ENCODE measurements at regions not wholly inside any gene's neighbourhood (a gene's known extent, or its start where the extent isn't known, plus 50 kb on each side); places are given as distances from the start of the nearest gene placed in this dataset.

- no peaks in the 10 kb centered on the region for H3K9me3 ChIP-seq
- H3K27me3 ChIP-seq = no peaks in the 10 kb centered on the region
- TF ChIP-seq, protein P1, sequence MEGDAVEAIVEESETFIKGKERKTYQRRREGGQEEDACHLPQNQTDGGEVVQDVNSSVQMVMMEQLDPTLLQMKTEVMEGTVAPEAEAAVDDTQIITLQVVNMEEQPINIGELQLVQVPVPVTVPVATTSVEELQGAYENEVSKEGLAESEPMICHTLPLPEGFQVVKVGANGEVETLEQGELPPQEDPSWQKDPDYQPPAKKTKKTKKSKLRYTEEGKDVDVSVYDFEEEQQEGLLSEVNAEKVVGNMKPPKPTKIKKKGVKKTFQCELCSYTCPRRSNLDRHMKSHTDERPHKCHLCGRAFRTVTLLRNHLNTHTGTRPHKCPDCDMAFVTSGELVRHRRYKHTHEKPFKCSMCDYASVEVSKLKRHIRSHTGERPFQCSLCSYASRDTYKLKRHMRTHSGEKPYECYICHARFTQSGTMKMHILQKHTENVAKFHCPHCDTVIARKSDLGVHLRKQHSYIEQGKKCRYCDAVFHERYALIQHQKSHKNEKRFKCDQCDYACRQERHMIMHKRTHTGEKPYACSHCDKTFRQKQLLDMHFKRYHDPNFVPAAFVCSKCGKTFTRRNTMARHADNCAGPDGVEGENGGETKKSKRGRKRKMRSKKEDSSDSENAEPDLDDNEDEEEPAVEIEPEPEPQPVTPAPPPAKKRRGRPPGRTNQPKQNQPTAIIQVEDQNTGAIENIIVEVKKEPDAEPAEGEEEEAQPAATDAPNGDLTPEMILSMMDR (IDR thresholded peaks at IDR 0.05) = no peak
- TF ChIP-seq POLR2AphosphoS5 (IDR thresholded peaks at IDR 0.05) (no peak), EP300 (IDR thresholded peaks at IDR 0.05) (no peak), POLR2A (IDR thresholded peaks at IDR 0.05) (no peak)
- no peaks in the 10 kb centered on the region for H3K36me3 ChIP-seq
- DNase-seq (ENCODE audit: low spot score in 2 of 2) = no peak
- no peak overlapping the region for H3K27ac ChIP-seq
- WGBS = 78% methylated on average over 2 of the region's 2 CpGs
- H3K4me1 ChIP-seq = peaks cover 6% of the 10 kb centered on the region
- no peak overlapping the region for H3K4me3 ChIP-seq
These were observed 206.6 kb downstream of the ESM1 start for GRCh38 chr5:54778783-54779182.

- DNase-seq (ENCODE audit: low spot score in 2 of 2) = no peak
- no peak overlapping the region for H3K4me3 ChIP-seq
- H3K9me3 ChIP-seq = no peaks in the 10 kb centered on the region
- TF ChIP-seq, protein P1 (IDR thresholded peaks at IDR 0.05) = no peak
- TF ChIP-seq POLR2A (IDR thresholded peaks at IDR 0.05) = no peak
- no peak for TF ChIP-seq EP300 (IDR thresholded peaks at IDR 0.05)
- TF ChIP-seq POLR2AphosphoS5 (IDR thresholded peaks at IDR 0.05) = no peak
- peaks cover 6% of the 10 kb centered on the region for H3K4me1 ChIP-seq
- H3K36me3 ChIP-seq = no peaks in the 10 kb centered on the region
- H3K27me3 ChIP-seq = no peaks in the 10 kb centered on the region
- no peak overlapping the region for H3K27ac ChIP-seq
These were observed 209.7 kb downstream of the ESM1 start for GRCh38 chr5:54775645-54776044.

- TF ChIP-seq EP300 (IDR thresholded peaks at IDR 0.05) (no peak), POLR2AphosphoS5 (IDR thresholded peaks at IDR 0.05) (peak in 1 of 3 donors; percentile 19)
- Histone ChIP-seq H3K4me3 (no peak overlapping the region), H3K9me3 (no peaks in the 10 kb centered on the region), H3K36me3 (no peaks in the 10 kb centered on the region), H3K27ac (peak overlapping the region; percentile 55), H3K27me3 (no peaks in the 10 kb centered on the region), H3K4me1 (peaks cover 6% of the 10 kb centered on the region)
- WGBS = 35% methylated on average over 10 of the region's 10 CpGs
- peak; percentile 87 to 88 for DNase-seq (ENCODE audit: low spot score in 2 of 2)
These were observed 210.9 kb downstream of the ESM1 start for GRCh38 chr5:54774281-54775170.

DNA sequence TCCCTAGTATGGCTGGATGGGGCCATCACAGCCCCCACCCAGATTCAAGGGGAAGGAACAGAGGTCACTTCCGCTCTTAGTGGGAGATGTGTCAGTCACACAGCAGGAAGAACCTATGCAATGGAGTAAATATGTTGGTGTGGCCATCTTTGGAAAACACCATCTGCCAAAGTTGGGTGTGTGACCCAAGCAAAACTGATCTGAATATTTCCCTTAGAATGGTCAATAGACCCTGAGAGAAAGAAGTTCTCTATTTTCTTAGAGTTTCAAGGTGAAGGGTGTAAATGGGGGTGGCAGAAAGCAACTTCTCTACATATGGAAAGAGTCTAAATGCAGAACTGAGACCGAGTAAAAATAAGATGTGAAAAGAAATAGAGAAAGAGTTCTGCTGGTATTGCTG, 212.7 kb downstream of the ESM1 start:
- H3K9me3 ChIP-seq = no peaks in the 10 kb centered on the region
- WGBS = 83% methylated on average over 2 of the region's 2 CpGs
- H3K27me3 ChIP-seq = no peaks in the 10 kb centered on the region
- no peak for TF ChIP-seq POLR2A (IDR thresholded peaks at IDR 0.05)
- TF ChIP-seq EP300 (IDR thresholded peaks at IDR 0.05) = no peak
- TF ChIP-seq POLR2AphosphoS5 (IDR thresholded peaks at IDR 0.05) = no peak
- TF ChIP-seq, protein P1 (IDR thresholded peaks at IDR 0.05) = no peak
- no peak for DNase-seq (ENCODE audit: low spot score in 2 of 2)
- no peak overlapping the region for H3K4me3 ChIP-seq
- H3K27ac ChIP-seq = no peak overlapping the region
- no peaks in the 10 kb centered on the region for H3K36me3 ChIP-seq
- H3K4me1 ChIP-seq = peaks cover 6% of the 10 kb centered on the region

- Histone ChIP-seq H3K4me1 (peaks cover 6% of the 10 kb centered on the region), H3K4me3 (no peak overlapping the region), H3K36me3 (no peaks in the 10 kb centered on the region), H3K27ac (no peak overlapping the region), H3K9me3 (no peaks in the 10 kb centered on the region), H3K27me3 (no peaks in the 10 kb centered on the region)
- WGBS = 65% methylated on average over 2 of the region's 3 CpGs
- no peak for DNase-seq (ENCODE audit: low spot score in 2 of 2)
- TF ChIP-seq EP300 (IDR thresholded peaks at IDR 0.05) (no peak), POLR2AphosphoS5 (IDR thresholded peaks at IDR 0.05) (no peak), POLR2A (IDR thresholded peaks at IDR 0.05) (no peak)
- TF ChIP-seq, protein P1 (IDR thresholded peaks at IDR 0.05) = no peak
These were observed 213.2 kb downstream of the ESM1 start for GRCh38 chr5:54772231-54772630.

Measured in suprapubic skin (tissue), 4 donors.